ENCODE measurements at regions not wholly inside any gene's neighbourhood (a gene's known extent, or its start where the extent isn't known, plus 50 kb on each side); places are given as distances from the start of the nearest gene placed in this dataset.

- TF ChIP-seq ATF6 (CRISPR knock-in tag; IDR thresholded peaks at IDR 0.05) (no peak), ZSCAN18 (CRISPR knock-in tag; IDR thresholded peaks at IDR 0.05) (no peak), JAZF1 (CRISPR knock-in tag; IDR thresholded peaks at IDR 0.05) (no peak), CDX4 (CRISPR knock-in tag; IDR thresholded peaks at IDR 0.05; ENCODE audit: borderline replicate concordance) (no peak), NR1H2 (CRISPR knock-in tag; IDR thresholded peaks at IDR 0.05) (no peak), MXD4 (CRISPR knock-in tag; IDR thresholded peaks at IDR 0.05; ENCODE audit: borderline replicate concordance) (no peak), E2F5 (CRISPR knock-in tag; IDR thresholded peaks at IDR 0.05) (no peak), ZNF281 (CRISPR knock-in tag; IDR thresholded peaks at IDR 0.05) (no peak), GTF2I (CRISPR knock-in tag; conservative IDR thresholded peaks at IDR 0.05) (no peak), IRF2 (CRISPR knock-in tag; IDR thresholded peaks at IDR 0.05; ENCODE audit: borderline replicate concordance, low read depth) (no peak), PREB (CRISPR knock-in tag; IDR thresholded peaks at IDR 0.05; ENCODE audit: borderline replicate concordance) (no peak), AR (CRISPR knock-in tag; IDR thresholded peaks at IDR 0.05) (no peak)
Observed at GRCh38 chr20:8963330-8963729, 105.6 kb upstream of the PLCB4 start (continued).

- ChIA-PET POLR2A (no interaction called here), CTCF (no interaction called here)
- H3K36me3 Mint-ChIP-seq, result peaks cover 10% of the 10 kb centered on the region
- TF ChIP-seq SOX15 (CRISPR knock-in tag; IDR thresholded peaks at IDR 0.05), result no peak
- no peak for TF ChIP-seq ATF2 (CRISPR knock-in tag; IDR thresholded peaks at IDR 0.05; ENCODE audit: borderline replicate concordance, low read depth)
- no peak for TF ChIP-seq TCF7 (CRISPR knock-in tag; IDR thresholded peaks at IDR 0.05; ENCODE audit: low read depth)
- TF ChIP-seq HMGA2 (CRISPR knock-in tag; IDR thresholded peaks at IDR 0.05), result no peak
- TF ChIP-seq ZNF138 (CRISPR knock-in tag; conservative IDR thresholded peaks at IDR 0.05), result no peak
- TF ChIP-seq ZNF232 (CRISPR knock-in tag; IDR thresholded peaks at IDR 0.05), result no peak
- no peak for TF ChIP-seq PRRX2 (CRISPR knock-in tag; IDR thresholded peaks at IDR 0.05)
- no peak for TF ChIP-seq STAT6 (CRISPR knock-in tag; conservative IDR thresholded peaks at IDR 0.05; ENCODE audit: low read depth)
- TF ChIP-seq NR1H2 (CRISPR knock-in tag; IDR thresholded peaks at IDR 0.05), result no peak
Observed at GRCh38 chr20:8964959-8965562, 103.8 kb upstream of the PLCB4 start.

More at GRCh38 chr20:8964959-8965562, 103.8 kb upstream of the PLCB4 start:
- DNase-seq (ENCODE audit: low spot score) (no peak), ATAC-seq (no peak)
- H3K4me1 Mint-ChIP-seq, result no peaks in the 10 kb centered on the region
- peaks cover 23% of the 10 kb centered on the region for H3K9me3 Mint-ChIP-seq
- H3K27me3 Mint-ChIP-seq (ENCODE audit: low read depth), result no peaks in the 10 kb centered on the region
- H3K27ac Mint-ChIP-seq, result no peak overlapping the region
- H3K4me3 Mint-ChIP-seq, result no peak overlapping the region

Data from WTC11 (cell line).